ENCODE measurements at regions not wholly inside any gene's neighbourhood (a gene's known extent, or its start where the extent isn't known, plus 50 kb on each side); places are given as distances from the start of the nearest gene placed in this dataset.
A peak's percentile ranks its signal among the peaks of the same experiment; 100 is the strongest.

GRCh38 chr20:5688431-5688972, 61.7 kb upstream of the SHLD1 start:
- no peak for TF ChIP-seq CTCF (IDR thresholded peaks at IDR 0.05)
- peak in 1 of 4 donors; percentile 11 for TF ChIP-seq POLR2A (IDR thresholded peaks at IDR 0.05)
